HG03280 (cell line): ENCODE measurements at regions not wholly inside any gene's neighbourhood (a gene's known extent, or its start where the extent isn't known, plus 50 kb on each side); places are given as distances from the start of the nearest gene placed in this dataset.

Experiments
- ATAC-seq: cut with Tn5 transposase; IDR thresholded peaks from one replicate; pipeline ENCODE4 v1.9.1; 2021; ENCODE audit warnings: mild to moderate bottlenecking, moderate library complexity; ENCODE audit not compliant: unreplicated experiment

GRCh38 chr4:147303873-147304229 lies 177.0 kb upstream of the EDNRA start:
- no peak for ATAC-seq

DNA sequence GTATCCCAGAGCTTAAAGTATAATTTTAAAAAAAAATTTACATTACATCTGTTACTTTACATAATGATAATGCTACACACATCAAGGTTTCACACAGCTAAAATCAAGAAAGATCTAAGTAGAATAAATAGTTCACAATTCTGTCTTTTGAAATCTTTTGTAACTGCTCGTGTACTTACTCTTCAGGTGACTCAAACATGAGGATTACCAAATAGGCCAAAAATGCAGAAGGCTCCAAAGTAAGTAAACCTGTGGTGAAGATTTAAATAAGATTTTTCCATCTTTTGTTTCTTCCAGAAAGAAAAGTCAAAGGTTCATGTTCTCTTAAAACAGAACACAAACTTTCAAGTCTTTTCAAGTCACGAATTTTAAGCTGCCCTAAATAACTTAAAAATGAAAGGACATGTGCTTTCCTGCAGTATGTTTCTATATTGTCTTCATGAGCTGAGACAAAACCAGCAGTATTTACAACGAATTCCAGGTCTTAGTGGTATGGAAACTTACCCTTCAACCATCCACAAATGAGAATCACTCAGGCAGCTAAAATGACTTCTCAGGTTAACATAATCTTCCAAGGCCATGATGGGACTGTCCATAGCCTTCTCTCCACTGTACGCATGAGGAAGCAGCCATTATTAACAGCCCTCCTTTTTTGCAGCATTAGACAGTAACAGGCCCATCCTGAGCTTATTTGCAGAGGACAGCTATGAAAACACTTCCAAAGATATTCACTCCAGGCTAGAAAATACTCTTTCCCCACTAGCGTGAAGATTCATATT lies 172.8 kb upstream of the EDNRA start:
- ATAC-seq: no peak

GRCh38 chr4:147309434-147309833 lies 171.5 kb upstream of the EDNRA start:
- no peak for ATAC-seq

DNA sequence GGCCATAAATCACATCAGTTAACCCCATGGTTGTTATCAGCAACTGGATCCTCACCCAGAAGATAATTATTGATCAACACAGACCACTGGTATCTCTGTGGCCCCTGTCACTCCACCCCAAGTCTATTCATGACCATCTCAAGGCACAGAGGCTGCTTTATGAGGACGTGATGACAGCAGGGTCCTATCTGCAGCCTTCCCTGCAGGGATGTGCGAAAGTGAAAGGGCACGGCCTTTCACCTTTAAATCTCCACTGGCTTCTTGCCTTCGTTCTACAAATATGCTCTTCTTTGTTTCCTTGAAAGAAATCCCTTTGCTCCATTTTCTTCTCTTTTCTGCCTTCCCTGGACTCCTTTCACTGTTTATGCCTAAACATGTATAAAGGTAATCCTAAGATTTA lies 170.6 kb upstream of the EDNRA start:
- no peak for ATAC-seq

DNA sequence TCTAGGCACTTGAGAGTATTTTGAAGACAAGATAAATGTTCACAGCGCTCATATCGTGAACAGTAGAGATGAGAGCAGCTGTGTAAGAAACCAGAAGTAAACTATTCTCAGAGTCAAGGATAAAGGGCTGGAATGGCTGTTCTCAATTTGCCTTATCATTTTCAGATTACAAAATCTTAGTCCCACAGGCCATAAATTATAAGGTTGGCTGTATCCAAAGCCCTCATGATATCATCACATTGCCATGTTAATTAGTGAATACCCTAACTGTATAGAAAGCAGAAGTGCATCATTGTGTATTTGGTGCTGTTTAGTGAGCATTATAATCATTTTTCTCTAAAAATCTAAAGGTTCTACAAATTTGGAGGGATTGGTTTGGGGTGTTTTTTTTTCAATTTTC lies 168.9 kb upstream of the EDNRA start:
- no peak for ATAC-seq

DNA sequence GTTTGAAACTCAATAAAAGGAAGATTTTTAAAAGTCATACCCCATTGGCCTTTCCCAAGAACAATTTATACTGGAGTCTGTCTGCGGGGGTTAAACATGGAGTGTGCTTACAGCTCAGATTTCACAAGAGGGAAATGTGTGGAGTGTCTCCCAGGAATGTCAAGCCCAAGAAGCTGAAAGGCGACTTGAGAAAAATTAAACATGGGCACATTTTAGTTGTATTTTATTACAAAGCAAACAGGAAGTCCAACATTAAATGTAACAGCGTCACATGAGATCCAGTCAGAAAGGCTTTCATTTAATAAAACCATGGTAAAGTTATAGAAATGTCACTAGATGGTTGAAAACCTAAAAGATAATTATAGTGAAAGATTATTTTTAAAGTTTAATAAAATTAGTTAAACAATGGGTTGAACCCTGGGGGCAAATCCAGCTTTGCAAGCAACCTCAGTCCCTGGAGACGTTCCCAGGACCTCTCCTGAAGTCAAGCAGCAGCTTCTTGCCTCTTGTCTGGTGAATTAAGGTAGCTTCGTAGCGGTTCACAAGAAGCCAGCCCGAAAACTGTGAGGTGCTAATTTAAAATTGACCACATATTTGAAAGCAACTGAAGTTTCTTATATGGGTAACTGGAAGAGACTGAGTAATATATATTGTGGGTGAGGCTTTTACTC lies 168.4 kb upstream of the EDNRA start:
- no peak for ATAC-seq

- no peak for ATAC-seq
Observed at GRCh38 chr4:147313108-147313507, 167.8 kb upstream of the EDNRA start.

DNA sequence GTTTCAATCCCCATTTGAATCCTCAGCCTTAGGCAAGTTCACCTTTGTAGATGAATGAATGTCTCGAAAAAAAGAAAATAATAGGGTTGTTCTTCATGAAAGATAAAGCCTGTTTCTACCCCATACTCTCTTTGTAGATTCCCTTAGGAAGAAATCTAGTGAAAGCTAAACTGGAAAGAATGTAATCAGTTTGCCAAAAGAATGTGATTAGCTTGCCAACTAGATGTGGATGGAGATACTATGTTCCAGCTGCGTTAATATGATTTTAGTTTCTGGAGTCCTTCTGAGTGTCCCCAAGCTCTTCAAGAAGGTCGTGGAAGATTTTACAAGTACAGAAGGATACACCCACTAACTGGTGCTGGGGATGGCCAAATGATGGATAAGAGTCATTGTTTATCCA lies 162.3 kb upstream of the EDNRA start:
- no peak for ATAC-seq

DNA sequence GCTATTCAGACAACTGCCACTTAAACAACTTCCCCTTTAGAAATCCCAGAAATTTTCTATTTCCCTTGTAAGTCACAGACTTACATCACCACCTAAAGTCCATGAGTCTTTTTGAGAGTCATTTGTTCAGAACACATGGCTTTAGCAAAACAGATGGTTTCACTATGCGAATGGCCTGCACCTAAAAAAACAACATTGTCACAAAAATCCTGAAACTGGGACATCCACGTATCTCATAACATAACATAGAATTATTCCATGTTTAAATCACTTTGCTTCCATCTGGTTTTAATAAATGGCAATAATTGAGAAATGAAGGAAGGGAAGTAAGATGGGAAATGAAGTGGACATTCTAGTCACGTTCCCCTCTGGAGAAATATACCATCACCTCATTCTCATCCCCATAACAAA lies 155.3 kb upstream of the EDNRA start:
- no peak for ATAC-seq

- ATAC-seq: no peak
Observed at GRCh38 chr4:147326591-147326990, 154.3 kb upstream of the EDNRA start.

- no peak for ATAC-seq
Observed at GRCh38 chr4:147327322-147327721, 153.6 kb upstream of the EDNRA start.

GRCh38 chr4:147328189-147328588 lies 152.7 kb upstream of the EDNRA start:
- ATAC-seq: no peak

DNA sequence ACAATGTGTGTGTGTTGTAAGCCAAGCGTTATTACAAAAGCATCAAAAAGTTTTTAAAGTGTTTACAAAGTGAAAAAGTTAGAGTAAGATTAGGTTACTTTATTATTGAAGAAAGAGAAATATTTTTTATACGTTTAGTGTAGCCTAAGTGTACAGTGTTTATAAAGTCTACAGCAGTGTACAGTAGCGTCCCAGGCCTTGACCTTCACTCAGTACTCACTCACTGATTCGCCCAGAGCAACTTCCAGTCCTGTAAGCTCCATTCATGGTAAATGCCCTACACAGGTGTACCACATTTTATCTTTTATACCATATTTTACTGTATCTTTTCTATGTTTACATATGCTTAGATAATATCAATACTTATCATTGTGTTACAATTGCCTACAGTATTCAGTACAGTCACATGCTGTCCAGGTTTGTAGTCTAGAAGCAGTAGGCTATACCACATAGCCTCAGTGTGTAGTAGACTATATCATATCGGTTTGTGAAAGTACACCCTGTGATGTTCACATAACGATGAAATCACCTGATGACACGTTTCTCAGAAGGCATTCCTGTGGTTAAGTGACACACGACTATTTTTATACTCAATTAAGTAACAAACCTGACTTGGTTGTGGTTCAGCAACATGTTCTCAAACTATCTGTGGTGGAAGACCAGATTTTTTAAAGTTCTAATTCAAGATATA lies 152.0 kb upstream of the EDNRA start:
- ATAC-seq: no peak

GRCh38 chr4:147332091-147332490 lies 148.8 kb upstream of the EDNRA start:
- ATAC-seq: no peak

DNA sequence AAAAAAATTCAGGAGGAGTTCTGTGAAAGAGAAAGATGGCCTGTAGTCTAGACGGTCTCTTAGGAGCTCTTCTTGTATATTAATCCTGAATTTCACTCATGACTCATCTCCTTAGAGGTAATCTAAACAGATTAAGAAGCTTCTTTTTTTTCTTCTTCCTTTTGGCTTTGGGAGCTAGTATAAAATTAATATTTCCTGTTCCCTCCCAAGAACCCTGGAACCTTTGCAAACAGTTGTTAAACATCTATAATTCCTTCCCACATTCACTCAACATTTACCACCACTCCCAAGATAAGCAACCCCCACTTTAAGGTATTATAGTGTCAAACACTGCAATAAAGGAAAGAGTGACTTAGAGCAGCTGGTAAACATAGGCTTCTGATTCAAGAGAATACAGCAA lies 146.4 kb upstream of the EDNRA start:
- ATAC-seq: no peak

DNA sequence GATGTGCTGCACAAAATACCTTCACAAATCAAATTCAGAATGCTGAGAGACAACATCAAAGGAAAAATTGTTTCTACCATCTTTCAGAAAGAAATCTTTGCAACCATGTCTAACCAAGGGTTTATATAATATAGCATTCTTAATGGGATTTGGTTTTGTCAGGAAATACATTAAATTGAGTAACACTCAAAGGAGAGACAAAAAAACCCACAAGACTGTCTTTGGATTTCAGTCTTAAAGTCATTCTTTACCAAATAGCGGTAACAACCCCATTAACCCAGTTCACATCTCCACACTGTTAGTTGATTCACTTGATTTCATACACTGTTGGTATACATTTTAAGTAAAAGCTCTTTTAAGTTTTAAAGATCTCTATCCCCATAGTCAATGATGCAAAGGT lies 145.7 kb upstream of the EDNRA start:
- ATAC-seq: no peak

GRCh38 chr4:147336252-147336651 lies 144.6 kb upstream of the EDNRA start:
- no peak for ATAC-seq

- ATAC-seq: no peak
Observed at GRCh38 chr4:147339100-147339499, 141.8 kb upstream of the EDNRA start.

DNA sequence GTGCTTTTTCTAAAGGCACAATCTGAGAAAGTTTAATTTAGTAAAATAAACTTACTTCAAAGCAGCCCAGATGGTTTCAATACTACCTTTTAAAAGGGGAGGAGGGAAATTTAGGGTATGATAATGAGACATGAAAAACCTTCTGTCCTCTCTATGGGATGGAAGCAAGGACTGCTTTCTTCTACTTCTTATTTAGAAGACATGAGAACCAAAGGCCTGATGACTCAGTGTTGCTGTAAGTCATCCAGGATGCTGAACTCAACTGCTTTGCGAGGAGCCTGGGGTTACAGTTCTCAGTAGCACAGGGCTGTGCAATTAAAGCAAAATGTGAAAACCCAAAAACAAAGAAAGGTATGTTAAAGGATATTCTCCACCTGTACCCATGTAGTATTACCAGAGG lies 140.8 kb upstream of the EDNRA start:
- ATAC-seq: no peak

DNA sequence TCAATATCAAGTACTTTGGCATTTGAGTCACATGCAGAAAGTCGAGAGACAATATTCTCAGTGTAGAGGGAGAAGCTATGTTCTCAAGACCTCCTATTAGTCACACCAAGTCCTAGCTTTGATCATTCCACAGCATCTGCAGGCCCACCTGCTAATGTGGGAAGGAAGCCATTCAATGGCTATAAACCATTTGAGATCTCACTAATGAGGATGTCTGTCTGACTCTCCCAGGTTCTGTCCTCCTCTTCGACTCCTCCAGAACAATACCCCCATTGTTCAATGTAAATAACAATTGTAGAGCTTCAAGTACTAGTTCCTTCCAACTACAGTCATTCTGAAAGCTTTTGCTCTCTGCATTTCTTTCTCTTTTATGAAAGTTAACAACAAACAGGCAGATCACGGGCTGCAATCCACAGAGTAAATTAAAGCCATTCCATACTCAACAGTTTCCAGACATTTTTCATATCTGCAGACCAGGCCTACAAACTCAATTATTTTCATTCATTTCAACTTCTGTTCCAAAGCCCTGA lies 140.2 kb upstream of the EDNRA start:
- no peak for ATAC-seq

GRCh38 chr4:147343692-147344091 lies 137.2 kb upstream of the EDNRA start:
- ATAC-seq: no peak

DNA sequence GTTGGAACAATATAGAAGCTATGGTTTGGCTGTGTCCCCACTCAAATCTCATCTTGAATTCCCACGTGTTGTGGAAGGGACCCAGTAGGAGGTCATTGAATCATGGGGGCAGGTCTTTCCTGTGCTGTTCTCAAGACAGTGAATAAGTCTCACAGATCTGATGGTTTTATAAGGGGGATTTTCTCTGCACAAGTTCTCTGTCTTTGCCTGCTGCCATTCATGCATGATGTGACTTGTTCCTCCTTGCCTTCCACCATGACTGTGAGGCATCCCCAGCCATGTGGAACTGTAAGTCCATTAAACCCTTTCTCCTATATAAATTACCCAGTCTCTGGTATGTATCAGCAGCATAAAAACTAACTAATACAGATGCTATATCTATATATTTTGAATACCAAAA lies 135.2 kb upstream of the EDNRA start:
- ATAC-seq: no peak
